SK-N-SH (cell line): ENCODE measurements at regions not wholly inside any gene's neighbourhood (a gene's known extent, or its start where the extent isn't known, plus 50 kb on each side); places are given as distances from the start of the nearest gene placed in this dataset.

Experiments
- CTCF ChIA-PET: fragments of 300-600, 350-600 bp; formaldehyde crosslinking; extraction: SDS; loops from one replicate; lab custom pipeline; 2021; lab: Yijun Ruan, JAX
- POLR2A ChIA-PET: fragments of 350-600 bp; sonication (Branson Sonifier 250); formaldehyde crosslinking; extraction: SDS; loops from one replicate; lab custom pipeline; 2020; ENCODE audit warnings: antibody characterized with exemption, inconsistent platforms; lab: Yijun Ruan, JAX
- DNase-seq: peaks from one replicate; pipeline ENCODE4 v3.0.0; 2012
- H2AFZ ChIP-seq: fragments of 200-600 bp; sonication (generic); 2 replicates; pipeline ENCODE4 v1.8.1; 2016; ENCODE audit warnings: antibody characterized with exemption, mild to moderate bottlenecking, low read depth
- H3F3A ChIP-seq: fragments of 200-600 bp; sonication (generic); replicated peaks from 2 replicates; pipeline ENCODE3; 2016; ENCODE audit warnings: antibody characterized with exemption, mild to moderate bottlenecking; ENCODE audit not compliant: insufficient read depth
- H3K27ac ChIP-seq, 2 experiments: fragments of 200-500 bp in 1 of 2; fragments of 200-600 bp in 1 of 2; sonication (Bioruptor generic) in 1 of 2; sonication (generic), shearing (Covaris generic) in 1 of 2; 2 replicates each; pipeline versions ENCODE4 v1.5.1 to v1.6.1; 2014 to 2016; ENCODE audit warnings: low read depth in 2 of 2, inconsistent platforms in 1 of 2, low read length in 1 of 2, mild to moderate bottlenecking in 1 of 2, mixed read lengths in 1 of 2
- H3K27me3 ChIP-seq: fragments of 200-600 bp; sonication (generic), shearing (Covaris generic); 2 replicates; pipeline ENCODE4 v1.6.1; 2016; ENCODE audit warnings: mixed run types; ENCODE audit not compliant: insufficient read depth
- H3K36me3 ChIP-seq, 2 experiments: fragments of 200-500 bp in 1 of 2; fragments of 200-600 bp in 1 of 2; sonication (Bioruptor generic) in 1 of 2; sonication (generic) in 1 of 2; replicated peaks in 1 of 2; 2 replicates each; pipeline versions ENCODE3 to v1.5.1; 2014 to 2016; ENCODE audit warnings: low read length in 1 of 2, mild to moderate bottlenecking in 1 of 2; ENCODE audit not compliant: insufficient read depth in 2 of 2, control insufficient read depth in 1 of 2
- H3K4me1 ChIP-seq, 2 experiments: fragments of 200-500 bp in 1 of 2; fragments of 200-600 bp in 1 of 2; sonication (Bioruptor generic) in 1 of 2; sonication (generic), shearing (Covaris generic) in 1 of 2; 2 replicates each; pipeline versions ENCODE4 v1.5.1 to v1.6.1; 2014 to 2016; ENCODE audit warnings: low read depth in 1 of 2, low read length in 1 of 2, mixed run types in 1 of 2; ENCODE audit not compliant: insufficient read depth in 2 of 2, control insufficient read depth in 1 of 2
- H3K4me2 ChIP-seq: fragments of 200-600 bp; sonication (generic), shearing (Covaris generic); 2 replicates; pipeline ENCODE4 v1.6.1; 2017; ENCODE audit warnings: mixed run types
- H3K4me3 ChIP-seq, 2 experiments: fragments of 200-500 bp in 1 of 2; fragments of 200-600 bp in 1 of 2; sonication (Bioruptor generic) in 1 of 2; sonication (generic), shearing (Covaris generic) in 1 of 2; 2 replicates each; pipeline versions ENCODE4 v1.5.1 to v1.8.1; 2014 to 2016; ENCODE audit warnings: low read depth in 2 of 2, inconsistent platforms in 1 of 2, low read length in 1 of 2, mild to moderate bottlenecking in 1 of 2, mixed read lengths in 1 of 2, moderate library complexity in 1 of 2
- H3K79me2 ChIP-seq: fragments of 200-600 bp; sonication (generic); 2 replicates; pipeline ENCODE4 v1.8.1; 2017; ENCODE audit warnings: mild to moderate bottlenecking; ENCODE audit not compliant: insufficient read depth
- H3K9ac ChIP-seq: fragments of 200-600 bp; sonication (generic); 2 replicates; pipeline ENCODE4 v1.6.1; 2017; ENCODE audit warnings: mixed run types
- H3K9me2 ChIP-seq: fragments of 200-600 bp; sonication (generic); 2 replicates; pipeline ENCODE4 v1.6.1; 2017; ENCODE audit warnings: mixed run types
- H3K9me3 ChIP-seq: fragments of 200-600 bp; sonication (generic); 2 replicates; pipeline ENCODE4 v1.6.1; 2017; ENCODE audit warnings: mixed run types, mild to moderate bottlenecking, moderate library complexity
- H4K20me1 ChIP-seq: fragments of 200-600 bp; sonication (generic); 2 replicates; pipeline ENCODE4 v1.6.1; 2017; ENCODE audit warnings: mild to moderate bottlenecking, mixed run types; ENCODE audit not compliant: insufficient read depth
- CHD2 ChIP-seq: fragments of 150-350 bp; IDR thresholded peaks from 2 replicates; pipeline ENCODE4 v1.6.1; 2018; ENCODE audit warnings: low read length; ENCODE audit not compliant: partially characterized antibody
- ELF1 ChIP-seq: IDR thresholded peaks from 2 replicates; pipeline ENCODE4 v1.4.0; 2012
- EZH2phosphoT487 ChIP-seq: fragments of 200-600 bp; sonication (generic); IDR thresholded peaks from 2 replicates; pipeline ENCODE4 v1.6.1; 2017; ENCODE audit warnings: low read depth, mixed run types, mild to moderate bottlenecking, antibody characterized with exemption, moderate library complexity, borderline replicate concordance
- FOSL2 ChIP-seq: IDR thresholded peaks from 2 replicates; pipeline ENCODE4 v1.4.0; 2012; ENCODE audit warnings: low read depth, mild to moderate bottlenecking, moderate library complexity, borderline replicate concordance
- FOXM1 ChIP-seq: IDR thresholded peaks from 2 replicates; pipeline ENCODE4 v1.4.0; 2012; ENCODE audit warnings: low read depth, mild to moderate bottlenecking
- GABPA ChIP-seq: IDR thresholded peaks from 2 replicates; pipeline ENCODE4 v1.4.0; 2012; ENCODE audit warnings: low read depth, mild to moderate bottlenecking
- GATA2 ChIP-seq: sonication (generic); formaldehyde crosslinking; IDR thresholded peaks from 2 replicates; pipeline ENCODE4 v1.5.0; 2020; ENCODE audit warnings: mild to moderate bottlenecking, missing genetic modification reagents
- MEF2A ChIP-seq: IDR thresholded peaks from 2 replicates; pipeline ENCODE4 v1.4.0; 2012; ENCODE audit warnings: low read depth, borderline replicate concordance
- MXI1 ChIP-seq: IDR thresholded peaks from 2 replicates; pipeline ENCODE4 v1.6.1; 2012; ENCODE audit warnings: mild to moderate bottlenecking, low read depth, low read length, improper control_type of control experiment
- NRF1 ChIP-seq: IDR thresholded peaks from 2 replicates; pipeline ENCODE4 v1.6.1; 2012; ENCODE audit warnings: low read depth, mild to moderate bottlenecking, low read length
- POLR2AphosphoS5 ChIP-seq: IDR thresholded peaks from 2 replicates; pipeline ENCODE4 v1.6.1; 2012; ENCODE audit warnings: low read depth, low read length
- RCOR1 ChIP-seq: fragments of 150-350 bp; IDR thresholded peaks from 2 replicates; pipeline ENCODE4 v1.6.1; 2017; ENCODE audit warnings: antibody characterized with exemption, low read length
- RFX5 ChIP-seq: IDR thresholded peaks from 2 replicates; pipeline ENCODE4 v1.6.1; 2012; ENCODE audit warnings: mild to moderate bottlenecking, improper control_type of control experiment, low read length
- TAF1 ChIP-seq: IDR thresholded peaks from 2 replicates; pipeline ENCODE4 v1.6.1; 2012; ENCODE audit warnings: low read depth, mild to moderate bottlenecking, low read length, moderate library complexity, borderline replicate concordance
- TEAD4 ChIP-seq: IDR thresholded peaks from 2 replicates; pipeline ENCODE4 v1.4.0; 2012; ENCODE audit warnings: mild to moderate bottlenecking, borderline replicate concordance; ENCODE audit not compliant: insufficient read depth
- WGBS: methylation state at CpG from one replicate; pipeline ENCODE4 v1.1.6; 2017; ENCODE audit warnings: low lambda C conversion rate; 5-methylcytosine and 5-hydroxymethylcytosine counted together
- TF ChIP-seq, protein P1 (sequence below): IDR thresholded peaks from 2 replicates; pipeline ENCODE4 v1.4.0; 2012; ENCODE audit warnings: low read depth
- TF ChIP-seq, protein P2 (sequence below): fragments of 150-350 bp; IDR thresholded peaks from 2 replicates; pipeline ENCODE4 v1.6.1; 2017; ENCODE audit warnings: antibody characterized with exemption, low read length, low read depth, borderline replicate concordance
- TF ChIP-seq, protein P3 (sequence below): fragments of 200-600 bp; sonication (generic); IDR thresholded peaks from 2 replicates; pipeline ENCODE4 v1.6.1; 2017; ENCODE audit warnings: antibody characterized with exemption, mild to moderate bottlenecking, moderate library complexity

DNA sequence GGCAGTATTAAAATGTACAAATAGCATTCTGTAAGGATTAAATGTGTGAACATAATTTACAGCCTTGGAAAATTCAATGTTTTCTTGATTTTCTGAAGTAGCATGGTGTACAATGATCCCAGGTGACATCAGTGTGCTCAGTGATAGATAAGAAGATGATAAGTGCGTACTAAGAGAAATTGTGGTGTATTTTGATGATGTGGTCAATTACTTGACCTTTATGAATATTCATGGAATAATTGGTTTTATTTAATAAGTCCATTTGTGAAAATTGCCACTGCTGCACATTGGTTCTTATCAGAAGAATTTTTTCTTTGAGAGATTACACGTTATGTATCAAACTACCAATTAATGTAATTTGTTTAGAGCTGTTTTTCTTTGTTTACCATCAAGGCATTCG lies 128.8 kb downstream of the FOXG1 start:
- TF ChIP-seq RCOR1 (no peak), MXI1 (no peak), FOXM1 (no peak), EZH2phosphoT487 (no peak), ELF1 (no peak), NRF1 (no peak), MEF2A (no peak), GABPA (no peak), TEAD4 (no peak), RFX5 (no peak), CHD2 (no peak), FOSL2 (no peak), TAF1 (no peak), GATA2 (CRISPR knock-in tag) (no peak), POLR2AphosphoS5 (no peak)
- TF ChIP-seq, protein P1, sequence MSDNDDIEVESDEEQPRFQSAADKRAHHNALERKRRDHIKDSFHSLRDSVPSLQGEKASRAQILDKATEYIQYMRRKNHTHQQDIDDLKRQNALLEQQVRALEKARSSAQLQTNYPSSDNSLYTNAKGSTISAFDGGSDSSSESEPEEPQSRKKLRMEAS, result no peak
- TF ChIP-seq, protein P2, sequence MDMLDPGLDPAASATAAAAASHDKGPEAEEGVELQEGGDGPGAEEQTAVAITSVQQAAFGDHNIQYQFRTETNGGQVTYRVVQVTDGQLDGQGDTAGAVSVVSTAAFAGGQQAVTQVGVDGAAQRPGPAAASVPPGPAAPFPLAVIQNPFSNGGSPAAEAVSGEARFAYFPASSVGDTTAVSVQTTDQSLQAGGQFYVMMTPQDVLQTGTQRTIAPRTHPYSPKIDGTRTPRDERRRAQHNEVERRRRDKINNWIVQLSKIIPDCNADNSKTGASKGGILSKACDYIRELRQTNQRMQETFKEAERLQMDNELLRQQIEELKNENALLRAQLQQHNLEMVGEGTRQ, result no peak
- TF ChIP-seq, protein P3, sequence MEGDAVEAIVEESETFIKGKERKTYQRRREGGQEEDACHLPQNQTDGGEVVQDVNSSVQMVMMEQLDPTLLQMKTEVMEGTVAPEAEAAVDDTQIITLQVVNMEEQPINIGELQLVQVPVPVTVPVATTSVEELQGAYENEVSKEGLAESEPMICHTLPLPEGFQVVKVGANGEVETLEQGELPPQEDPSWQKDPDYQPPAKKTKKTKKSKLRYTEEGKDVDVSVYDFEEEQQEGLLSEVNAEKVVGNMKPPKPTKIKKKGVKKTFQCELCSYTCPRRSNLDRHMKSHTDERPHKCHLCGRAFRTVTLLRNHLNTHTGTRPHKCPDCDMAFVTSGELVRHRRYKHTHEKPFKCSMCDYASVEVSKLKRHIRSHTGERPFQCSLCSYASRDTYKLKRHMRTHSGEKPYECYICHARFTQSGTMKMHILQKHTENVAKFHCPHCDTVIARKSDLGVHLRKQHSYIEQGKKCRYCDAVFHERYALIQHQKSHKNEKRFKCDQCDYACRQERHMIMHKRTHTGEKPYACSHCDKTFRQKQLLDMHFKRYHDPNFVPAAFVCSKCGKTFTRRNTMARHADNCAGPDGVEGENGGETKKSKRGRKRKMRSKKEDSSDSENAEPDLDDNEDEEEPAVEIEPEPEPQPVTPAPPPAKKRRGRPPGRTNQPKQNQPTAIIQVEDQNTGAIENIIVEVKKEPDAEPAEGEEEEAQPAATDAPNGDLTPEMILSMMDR, result no peak
- ChIA-PET CTCF (interaction anchor here (1.4 kb wide), 1 partner anchor 141 kb away, joined by 3 read pairs; no protein-coding TSS in a partner anchor), POLR2A (no interaction called here)
- no peak for DNase-seq
- no peak overlapping the region for H3K9ac ChIP-seq
- no peaks in the 10 kb centered on the region for H3K9me2 ChIP-seq
- no peaks in the 10 kb centered on the region for H4K20me1 ChIP-seq
- no peaks in the 10 kb centered on the region for H3K9me3 ChIP-seq
- WGBS, result 0% methylated on average over 3 of the region's 3 CpGs
- H3K27ac ChIP-seq, result no peak overlapping the region
- no peaks in the 10 kb centered on the region for H3K79me2 ChIP-seq
- no peak overlapping the region for H3K4me2 ChIP-seq
- no peaks in the 10 kb centered on the region; the same call in 1 of the 2 replicates for H3K27me3 ChIP-seq
- no peak overlapping the region for H2AFZ ChIP-seq
- no peaks in the 10 kb centered on the region for H3F3A ChIP-seq
- H3K4me1 ChIP-seq, result no peaks in the 10 kb centered on the region
- H3K36me3 ChIP-seq, result no peaks in the 10 kb centered on the region
- no peak overlapping the region for H3K4me3 ChIP-seq
